ENCODE measurements at regions not wholly inside any gene's neighbourhood (a gene's known extent, or its start where the extent isn't known, plus 50 kb on each side); places are given as distances from the start of the nearest gene placed in this dataset.
"Not testable (repeated sequence)": the region's sequence is repeated elsewhere in the genome, so short reads cannot be mapped to it uniquely, and the experiment has no call there.

GRCh38 chr6:19395316-19395715 lies 441.9 kb upstream of the ID4 start:
- ChIA-PET CTCF (no interaction called here), POLR2A (ENCODE audit: unreplicated experiment) (no interaction called here)
- Histone ChIP-seq H3F3A (ENCODE audit: insufficient read depth, low read depth) (no peaks in the 10 kb centered on the region), H3K4me3 (no peak overlapping the region), H4K20me1 (ENCODE audit: insufficient read depth) (no peaks in the 10 kb centered on the region), H3K27me3 (ENCODE audit: insufficient read depth, low read depth) (no peaks in the 10 kb centered on the region), H2AFZ (no peak overlapping the region), H3K79me2 (ENCODE audit: low read depth) (no peaks in the 10 kb centered on the region), H3K4me1 (replicated peaks; ENCODE audit: insufficient read depth) (no peaks in the 10 kb centered on the region), H3K9me3 (ENCODE audit: insufficient read depth, low read depth) (no peaks in the 10 kb centered on the region), H3K27ac (no peak overlapping the region), H3K9me2 (ENCODE audit: insufficient read depth) (no peaks in the 10 kb centered on the region), H3K36me3 (ENCODE audit: low read depth) (no peaks in the 10 kb centered on the region), H3K4me2 (no peak overlapping the region)
- intact Hi-C loops (cut with micrococcal nuclease; ENCODE audit: unreplicated experiment): no loop called here
- no peak for TF ChIP-seq EZH2 (IDR thresholded peaks at IDR 0.05; ENCODE audit: low read depth)
- TF ChIP-seq CTCF (conservative IDR thresholded peaks at IDR 0.05): no peak
- DNase-seq: no peak
- BruUV-seq (replicated peaks): no TSS peak

- H3K9me2 ChIP-seq (ENCODE audit: insufficient read depth): no peaks in the 10 kb centered on the region
- CTCF ChIA-PET: no interaction called here
- no peaks in the 10 kb centered on the region for H3K36me3 ChIP-seq (ENCODE audit: low read depth)
- no TSS peak for BruUV-seq (replicated peaks)
- no peak overlapping the region for H3K4me3 ChIP-seq
- no peaks in the 10 kb centered on the region for H3K4me1 ChIP-seq (replicated peaks; ENCODE audit: insufficient read depth)
- no peak overlapping the region for H2AFZ ChIP-seq
- no peak for DNase-seq
- H3K79me2 ChIP-seq (ENCODE audit: low read depth): no peaks in the 10 kb centered on the region
- 0 out of 2 replicates have a peak, but pooled peaks cover under 1% of the 10 kb centered on the region for H3K9me3 ChIP-seq (ENCODE audit: insufficient read depth, low read depth)
- no peaks in the 10 kb centered on the region for H3F3A ChIP-seq (ENCODE audit: insufficient read depth, low read depth)
- POLR2A ChIA-PET (ENCODE audit: unreplicated experiment): no interaction called here
- H4K20me1 ChIP-seq (ENCODE audit: insufficient read depth): no peaks in the 10 kb centered on the region
- intact Hi-C loops (cut with micrococcal nuclease; ENCODE audit: unreplicated experiment): no loop called here
- no peaks in the 10 kb centered on the region for H3K27me3 ChIP-seq (ENCODE audit: insufficient read depth, low read depth)
- H3K4me2 ChIP-seq: no peak overlapping the region
- no peak for TF ChIP-seq EZH2 (IDR thresholded peaks at IDR 0.05; ENCODE audit: low read depth)
- TF ChIP-seq CTCF (conservative IDR thresholded peaks at IDR 0.05): no peak
- no peak overlapping the region for H3K27ac ChIP-seq
These were observed 437.8 kb upstream of the ID4 start for GRCh38 chr6:19399406-19399805.

- H3K79me2 ChIP-seq (ENCODE audit: low read depth); POLR2A ChIA-PET (ENCODE audit: unreplicated experiment); intact Hi-C loops (cut with micrococcal nuclease; ENCODE audit: unreplicated experiment): not testable (repeated sequence)
These were observed 432.3 kb upstream of the ID4 start for GRCh38 chr6:19404884-19405283.

GRCh38 chr6:19408331-19408730 lies 428.8 kb upstream of the ID4 start:
- H3K4me2 ChIP-seq: no peak overlapping the region
- H3K79me2 ChIP-seq (ENCODE audit: low read depth): no peaks in the 10 kb centered on the region
- TF ChIP-seq CTCF (conservative IDR thresholded peaks at IDR 0.05) (no peak), EZH2 (IDR thresholded peaks at IDR 0.05; ENCODE audit: low read depth) (no peak)
- intact Hi-C loops (cut with micrococcal nuclease; ENCODE audit: unreplicated experiment): no loop called here
- no peak overlapping the region for H2AFZ ChIP-seq
- no peaks in the 10 kb centered on the region for H3K9me2 ChIP-seq (ENCODE audit: insufficient read depth)
- H3K36me3 ChIP-seq (ENCODE audit: low read depth): no peaks in the 10 kb centered on the region
- no peaks in the 10 kb centered on the region for H3F3A ChIP-seq (ENCODE audit: insufficient read depth, low read depth)
- no peak for DNase-seq
- H3K4me3 ChIP-seq: no peak overlapping the region
- H3K9me3 ChIP-seq (ENCODE audit: insufficient read depth, low read depth): peaks cover 18% of the 10 kb centered on the region; the same call in 1 of the 2 replicates
- POLR2A ChIA-PET (ENCODE audit: unreplicated experiment): interaction anchor here (0.7 kb wide), 1 partner anchor 242 kb away, joined by 7 read pairs; no protein-coding TSS in a partner anchor
- no peaks in the 10 kb centered on the region for H4K20me1 ChIP-seq (ENCODE audit: insufficient read depth)
- CTCF ChIA-PET: no interaction called here
- no TSS peak for BruUV-seq (replicated peaks)
- H3K4me1 ChIP-seq (replicated peaks; ENCODE audit: insufficient read depth): peaks cover 14% of the 10 kb centered on the region
- H3K27ac ChIP-seq: no peak overlapping the region
- H3K27me3 ChIP-seq (ENCODE audit: insufficient read depth, low read depth): no peaks in the 10 kb centered on the region

More at GRCh38 chr6:19404884-19405283, 432.3 kb upstream of the ID4 start:
- H3K9me3 ChIP-seq (ENCODE audit: insufficient read depth, low read depth); H3K4me1 ChIP-seq (replicated peaks; ENCODE audit: insufficient read depth); BruUV-seq (replicated peaks); H4K20me1 ChIP-seq (ENCODE audit: insufficient read depth); CTCF ChIA-PET; DNase-seq; H3K4me3 ChIP-seq; H3K27ac ChIP-seq; H3F3A ChIP-seq (ENCODE audit: insufficient read depth, low read depth); H3K9me2 ChIP-seq (ENCODE audit: insufficient read depth); H3K27me3 ChIP-seq (ENCODE audit: insufficient read depth, low read depth); H2AFZ ChIP-seq; H3K36me3 ChIP-seq (ENCODE audit: low read depth); H3K4me2 ChIP-seq: not testable (repeated sequence)

All from PC-9 (cell line).